PC-9 (cell line): ENCODE measurements at regions not wholly inside any gene's neighbourhood (a gene's known extent, or its start where the extent isn't known, plus 50 kb on each side); places are given as distances from the start of the nearest gene placed in this dataset.

ENCODE experiments used
- BruUV-seq: library from RNA; stranded (reverse); fragments of 400-500 nt; replicated peaks from 2 replicates; lab custom pipeline; 2021; lab: Mats Ljungman, UMichigan
- CTCF ChIA-PET: fragments of 300-600 bp; sonication (Branson Sonifier 250); formaldehyde crosslinking; loops from one replicate; lab custom pipeline; 2022; ENCODE audit warnings: antibody characterized with exemption; lab: Charles Lee
- POLR2A ChIA-PET: fragments of 300-600 bp; sonication (Branson Sonifier 250); formaldehyde crosslinking; loops from one replicate; lab custom pipeline; 2022; ENCODE audit warnings: antibody characterized with exemption; ENCODE audit not compliant: unreplicated experiment; lab: Charles Lee
- DNase-seq, 2 experiments: peaks; one replicate each; pipeline versions ENCODE4 v3.0.0 to v3.0.0-alpha.2; 2015 to 2022; ENCODE audit warnings: mixed read lengths in 1 of 2
- H2AFZ ChIP-seq: fragments of 200-600 bp; sonication (generic); 2 replicates; pipeline ENCODE4 v1.8.1; 2017; ENCODE audit warnings: antibody characterized with exemption
- H3F3A ChIP-seq: fragments of 200-600 bp; sonication (generic); 2 replicates; pipeline ENCODE4 v1.8.1; 2017; ENCODE audit warnings: antibody characterized with exemption, mild to moderate bottlenecking, low read depth; ENCODE audit not compliant: insufficient read depth
- H3K27ac ChIP-seq: fragments of 200-600 bp; sonication (generic); 2 replicates; pipeline ENCODE4 v1.6.1; 2016; ENCODE audit warnings: mixed run types
- H3K27me3 ChIP-seq: fragments of 200-600 bp; sonication (generic); 2 replicates; pipeline ENCODE4 v1.6.1; 2016; ENCODE audit warnings: low read depth, mixed run types; ENCODE audit not compliant: insufficient read depth
- H3K36me3 ChIP-seq: fragments of 200-600 bp; sonication (generic); 2 replicates; pipeline ENCODE4 v1.6.1; 2016; ENCODE audit warnings: low read depth, mixed run types
- H3K4me1 ChIP-seq: fragments of 200-600 bp; sonication (generic); replicated peaks from 2 replicates; pipeline ENCODE4 v1.6.1; 2016; ENCODE audit warnings: mixed run types; ENCODE audit not compliant: insufficient read depth
- H3K4me2 ChIP-seq: fragments of 200-600 bp; sonication (generic); 2 replicates; pipeline ENCODE4 v1.6.1; 2017; ENCODE audit warnings: mixed run types
- H3K4me3 ChIP-seq: fragments of 200-600 bp; sonication (generic); 2 replicates; pipeline ENCODE4 v1.6.1; 2016; ENCODE audit warnings: mixed run types
- H3K79me2 ChIP-seq: fragments of 200-600 bp; sonication (generic); 2 replicates; pipeline ENCODE4 v1.6.1; 2017; ENCODE audit warnings: low read depth, mixed run types
- H3K9me2 ChIP-seq: fragments of 200-600 bp; sonication (generic); 2 replicates; pipeline ENCODE4 v1.8.1; 2017; ENCODE audit warnings: mild to moderate bottlenecking; ENCODE audit not compliant: insufficient read depth
- H3K9me3 ChIP-seq: fragments of 200-600 bp; sonication (generic); 2 replicates; pipeline ENCODE4 v1.8.1; 2016; ENCODE audit warnings: low read depth; ENCODE audit not compliant: insufficient read depth
- H4K20me1 ChIP-seq: fragments of 200-600 bp; sonication (generic); 2 replicates; pipeline ENCODE4 v1.8.1; 2017; ENCODE audit not compliant: insufficient read depth
- CTCF ChIP-seq: fragments of 200-600 bp; sonication (generic); conservative IDR thresholded peaks from 2 replicates; pipeline ENCODE4 v1.6.1; 2017; ENCODE audit warnings: mixed run types, antibody characterized with exemption, mild to moderate bottlenecking, moderate library complexity
- EZH2 ChIP-seq: fragments of 200-600 bp; sonication (generic); IDR thresholded peaks from 2 replicates; pipeline ENCODE4 v1.8.0; 2017; ENCODE audit warnings: antibody characterized with exemption, low read depth
- intact Hi-C: fragments of 100-400 bp; cut with micrococcal nuclease; formaldehyde crosslinking; loops from one replicate; pipeline ENCODE4 v1.10.0; 2022; ENCODE audit not compliant: unreplicated experiment

GRCh38 chr13:63024458-63024857, 1608.8 kb upstream of the PCDH20 start:
- Histone ChIP-seq H3K9me2 (no peaks in the 10 kb centered on the region), H3K36me3 (no peaks in the 10 kb centered on the region), H2AFZ (no peak overlapping the region), H3F3A (no peaks in the 10 kb centered on the region), H3K4me3 (no peak overlapping the region), H3K27me3 (no peaks in the 10 kb centered on the region), H3K27ac (no peak overlapping the region), H3K9me3 (no peaks in the 10 kb centered on the region), H3K79me2 (no peaks in the 10 kb centered on the region), H4K20me1 (no peaks in the 10 kb centered on the region), H3K4me1 (no peaks in the 10 kb centered on the region), H3K4me2 (no peak overlapping the region)
- intact Hi-C loops, result no loop called here
- DNase-seq, result no peak
- BruUV-seq, result no TSS peak
- ChIA-PET CTCF (no interaction called here), POLR2A (no interaction called here)
- no peak for TF ChIP-seq CTCF
- TF ChIP-seq EZH2, result no peak

GRCh38 chr13:63011996-63012395, 1596.3 kb upstream of the PCDH20 start:
- Histone ChIP-seq H3K9me3 (no peaks in the 10 kb centered on the region), H3K36me3 (no peaks in the 10 kb centered on the region), H3K4me3 (no peak overlapping the region), H4K20me1 (no peaks in the 10 kb centered on the region), H3K9me2 (no peaks in the 10 kb centered on the region; the same call in 1 of the 2 replicates), H3F3A (no peaks in the 10 kb centered on the region), H2AFZ (no peak overlapping the region), H3K79me2 (no peaks in the 10 kb centered on the region), H3K4me1 (no peaks in the 10 kb centered on the region), H3K27me3 (no peaks in the 10 kb centered on the region), H3K4me2 (no peak overlapping the region), H3K27ac (no peak overlapping the region)
- intact Hi-C loops, result no loop called here
- no TSS peak for BruUV-seq
- TF ChIP-seq EZH2, result no peak
- no peak for TF ChIP-seq CTCF
- CTCF ChIA-PET, result no interaction called here
- DNase-seq, result no peak
- POLR2A ChIA-PET, result no interaction called here

- CTCF ChIA-PET, result no interaction called here
- Histone ChIP-seq H3F3A (no peaks in the 10 kb centered on the region), H3K36me3 (no peaks in the 10 kb centered on the region), H2AFZ (no peak overlapping the region), H3K4me2 (no peak overlapping the region), H3K4me3 (no peak overlapping the region), H3K9me2 (no peaks in the 10 kb centered on the region; the same call in 1 of the 2 replicates), H3K27me3 (no peaks in the 10 kb centered on the region), H3K27ac (no peak overlapping the region), H3K4me1 (no peaks in the 10 kb centered on the region), H4K20me1 (no peaks in the 10 kb centered on the region), H3K79me2 (no peaks in the 10 kb centered on the region), H3K9me3 (no peaks in the 10 kb centered on the region)
- TF ChIP-seq CTCF, result no peak
- no peak for TF ChIP-seq EZH2
- BruUV-seq, result no TSS peak
- POLR2A ChIA-PET, result no interaction called here
- intact Hi-C loops, result no loop called here
- DNase-seq, result no peak
Observed at GRCh38 chr13:63010072-63010658, 1594.5 kb upstream of the PCDH20 start.
